ENCODE measurements at regions not wholly inside any gene's neighbourhood (a gene's known extent, or its start where the extent isn't known, plus 50 kb on each side); places are given as distances from the start of the nearest gene placed in this dataset.

GRCh38 chr5:99102073-99102697 lies 173.4 kb upstream of the CHD1 start:
- H3K4me2 ChIP-seq (replicated peaks; ENCODE audit: extremely low read depth, low read length, poor library complexity, severe bottlenecking) = no peak overlapping the region
- no peak for TF ChIP-seq CTCF (IDR thresholded peaks at IDR 0.05)
- H3K79me2 ChIP-seq (ENCODE audit: insufficient read depth, low read length) = no peaks in the 10 kb centered on the region
- Mint-ChIP-seq H3K36me3 (no peaks in the 10 kb centered on the region), H3K4me3 (no peak overlapping the region), H3K4me1 (peaks cover 3% of the 10 kb centered on the region), H3K9me3 (peaks cover 0 to 3% (median 0%) of the 10 kb centered on the region in 7 donors), H3K27ac (no peak overlapping the region), H3K27me3 (ENCODE audit: low read depth in 3 of 3) (peaks cover 0 to 5% (median 2%) of the 10 kb centered on the region in 3 donors)
- no peak overlapping the region for H2AFZ ChIP-seq (ENCODE audit: insufficient read depth, low read depth, low read length, poor library complexity, severe bottlenecking)
- intact Hi-C loops (cut with micrococcal nuclease) = loop anchor here in 1 of 2 donors (10.0 kb wide), 1 partner anchor 223 kb away; no protein-coding TSS in a partner anchor
- no peaks in the 10 kb centered on the region for H3K4me1 ChIP-seq (ENCODE audit: control insufficient read depth in 1 of 2, insufficient read depth in 2 of 2, low read length in 2 of 2)
- no peak for DNase-seq
- no peak overlapping the region for H3K4me3 ChIP-seq (replicated peaks in 1 of 3; ENCODE audit: low read depth in 2 of 3, low read length in 3 of 3)
- no peaks in the 10 kb centered on the region for H4K20me1 ChIP-seq (ENCODE audit: insufficient read depth, low read length)
- WGBS (ENCODE audit: insufficient coverage) = no CpG with 5 or more reads among the region's 3 CpGs
- H3K27ac ChIP-seq (ENCODE audit: low read depth in 1 of 2, low read length in 2 of 2) = no peak overlapping the region
- H3K9ac ChIP-seq (ENCODE audit: insufficient read depth, low read length, poor library complexity, severe bottlenecking) = no peak overlapping the region
- peaks cover 0 to 5% of the 10 kb centered on the region in 2 donors for H3K27me3 ChIP-seq (ENCODE audit: control insufficient read depth in 2 of 2, insufficient read depth in 2 of 2, low read length in 2 of 2)
- no peaks in the 10 kb centered on the region for H3K9me3 ChIP-seq (replicated peaks in 1 of 2; ENCODE audit: control insufficient read depth in 1 of 2, insufficient read depth in 1 of 2, low read length in 2 of 2)
- H3K36me3 ChIP-seq (replicated peaks in 1 of 2; ENCODE audit: control insufficient read depth in 1 of 2, insufficient read depth in 2 of 2, low read length in 2 of 2) = no peaks in the 10 kb centered on the region

DNA sequence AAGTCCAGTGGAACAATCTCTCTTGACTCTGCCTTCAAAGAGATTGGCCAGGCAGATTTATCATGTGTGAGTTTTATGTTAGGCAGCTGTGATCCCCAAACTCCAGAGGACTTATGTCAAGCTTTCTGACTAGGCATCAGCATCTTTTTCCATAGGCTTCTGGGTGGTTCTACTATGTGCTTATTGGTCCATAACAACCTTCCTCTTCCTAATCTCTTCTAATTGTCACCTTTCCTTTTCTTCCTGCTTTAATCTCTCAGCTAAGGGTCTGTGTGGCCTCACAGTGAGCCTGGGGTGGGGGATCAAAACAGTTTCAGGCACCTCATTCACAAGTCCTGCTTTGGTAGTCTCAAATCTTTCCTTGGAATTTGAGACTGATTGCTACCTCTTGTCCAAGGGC lies 170.9 kb upstream of the CHD1 start:
- Mint-ChIP-seq H3K36me3 (no peaks in the 10 kb centered on the region), H3K4me3 (no peak overlapping the region), H3K27me3 (ENCODE audit: low read depth in 3 of 3) (peaks cover 0 to 6% (median 3%) of the 10 kb centered on the region in 3 donors), H3K9me3 (peaks cover 0 to 3% (median 0%) of the 10 kb centered on the region in 7 donors), H3K4me1 (peaks cover 2% of the 10 kb centered on the region), H3K27ac (no peak overlapping the region)
- H3K4me3 ChIP-seq (replicated peaks in 1 of 3; ENCODE audit: low read depth in 2 of 3, low read length in 3 of 3) = no peak overlapping the region
- H3K9ac ChIP-seq (ENCODE audit: insufficient read depth, low read length, poor library complexity, severe bottlenecking) = no peak overlapping the region
- no peaks in the 10 kb centered on the region for H3K4me1 ChIP-seq (ENCODE audit: control insufficient read depth in 1 of 2, insufficient read depth in 2 of 2, low read length in 2 of 2)
- H3K79me2 ChIP-seq (ENCODE audit: insufficient read depth, low read length) = no peaks in the 10 kb centered on the region
- no peak overlapping the region for H3K4me2 ChIP-seq (replicated peaks; ENCODE audit: extremely low read depth, low read length, poor library complexity, severe bottlenecking)
- H4K20me1 ChIP-seq (ENCODE audit: insufficient read depth, low read length) = no peaks in the 10 kb centered on the region
- intact Hi-C loops (cut with micrococcal nuclease) = loop anchor here in 1 of 2 donors (10.0 kb wide), 1 partner anchor 225 kb away; no protein-coding TSS in a partner anchor
- peaks cover 0 to 5% of the 10 kb centered on the region in 2 donors for H3K27me3 ChIP-seq (ENCODE audit: control insufficient read depth in 2 of 2, insufficient read depth in 2 of 2, low read length in 2 of 2)
- no peaks in the 10 kb centered on the region for H3K9me3 ChIP-seq (replicated peaks in 1 of 2; ENCODE audit: control insufficient read depth in 1 of 2, insufficient read depth in 1 of 2, low read length in 2 of 2)
- H2AFZ ChIP-seq (ENCODE audit: insufficient read depth, low read depth, low read length, poor library complexity, severe bottlenecking) = no peak overlapping the region
- no peak for DNase-seq
- H3K27ac ChIP-seq (ENCODE audit: low read depth in 1 of 2, low read length in 2 of 2) = no peak overlapping the region
- no peak for TF ChIP-seq CTCF (IDR thresholded peaks at IDR 0.05)
- no peaks in the 10 kb centered on the region for H3K36me3 ChIP-seq (replicated peaks in 1 of 2; ENCODE audit: control insufficient read depth in 1 of 2, insufficient read depth in 2 of 2, low read length in 2 of 2)
